Lower leg skin (tissue), 3 donors: ENCODE measurements at regions not wholly inside any gene's neighbourhood (a gene's known extent, or its start where the extent isn't known, plus 50 kb on each side); places are given as distances from the start of the nearest gene placed in this dataset.

Experiments
- CTCF ChIP-seq, 3 donors: fragments of 450-650 bp; IDR thresholded peaks; one replicate each; pipeline ENCODE4 v1.5.1; 2016; ENCODE audit warnings: antibody characterized with exemption in 3 of 3, mild to moderate bottlenecking in 3 of 3, moderate library complexity in 2 of 3
- POLR2A ChIP-seq, 2 donors: fragments of 450-650 bp; IDR thresholded peaks; one replicate each; pipeline ENCODE4 v1.6.1; 2016 to 2017; ENCODE audit warnings: antibody characterized with exemption in 2 of 2, mild to moderate bottlenecking in 1 of 2, moderate library complexity in 1 of 2

DNA sequence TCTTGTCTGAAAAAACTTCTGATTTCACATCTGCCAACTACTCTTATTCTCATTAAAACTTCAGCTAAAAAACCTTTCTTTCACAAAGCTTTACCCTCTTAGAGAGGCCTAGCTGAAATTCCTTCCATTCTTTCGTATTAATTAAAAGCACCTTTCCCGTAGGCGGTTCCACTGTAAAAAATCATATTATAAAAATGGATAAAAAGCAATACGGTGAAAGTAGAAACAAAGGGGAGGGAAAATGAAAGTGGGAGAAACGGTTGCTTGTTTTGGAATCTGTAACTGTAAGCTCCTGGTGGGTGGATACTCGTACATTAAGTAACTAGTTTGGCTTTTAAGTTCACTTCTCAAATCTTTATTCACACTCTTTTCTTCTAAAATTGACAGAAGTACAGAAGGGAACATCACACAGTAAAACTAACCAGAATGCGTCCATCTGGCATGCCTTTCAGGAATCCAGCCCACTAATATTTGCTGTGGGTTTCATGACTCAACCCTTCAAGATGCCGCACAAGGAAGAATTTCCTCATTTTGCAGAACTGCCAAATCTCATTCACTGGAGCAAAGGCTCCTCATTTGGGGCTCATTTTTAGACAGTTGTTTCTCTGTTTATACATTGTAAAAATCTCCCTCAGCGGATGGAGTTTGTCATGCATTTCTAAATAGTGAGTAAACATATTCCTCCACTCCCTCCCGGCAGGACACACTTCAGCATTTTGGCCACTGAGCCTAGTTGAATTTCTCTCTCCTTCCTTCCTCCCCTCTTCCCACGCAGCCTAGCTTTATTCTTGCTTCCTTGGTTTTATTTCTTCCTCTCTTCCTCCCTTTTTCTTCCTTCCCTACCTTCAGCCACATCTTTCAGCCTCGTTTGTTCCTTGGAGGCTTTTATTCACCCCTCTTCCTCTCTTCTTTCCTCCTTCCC lies 419.5 kb upstream of the NAALADL2 start:
- TF ChIP-seq CTCF (IDR thresholded peaks at IDR 0.05): no peak
- no peak for TF ChIP-seq POLR2A (IDR thresholded peaks at IDR 0.05)
